ENCODE measurements at regions not wholly inside any gene's neighbourhood (a gene's known extent, or its start where the extent isn't known, plus 50 kb on each side); places are given as distances from the start of the nearest gene placed in this dataset.

DNA sequence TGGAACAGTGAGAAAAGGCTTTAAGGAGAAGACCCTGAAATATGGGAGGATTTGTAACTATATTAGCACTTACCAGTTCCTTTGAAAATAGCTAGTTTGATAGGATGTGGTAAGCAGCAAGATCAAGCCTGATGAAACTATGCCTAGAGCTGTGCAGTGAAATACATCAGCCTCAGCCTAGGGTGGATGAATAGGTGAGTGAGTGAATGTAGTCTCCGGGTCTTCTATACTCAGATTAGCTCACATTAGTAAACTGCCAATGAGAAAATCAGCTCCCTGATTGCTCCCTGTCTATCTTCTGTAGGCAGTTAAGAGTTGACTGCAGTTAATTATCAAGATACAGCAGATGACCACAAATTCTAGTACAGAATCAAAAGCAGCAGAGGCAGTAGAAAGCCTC, 89.6 kb downstream of the ELAPOR2 start:
- H3K27ac ChIP-seq (ENCODE audit: insufficient read length, low read depth, low read length) = no peak overlapping the region
- H2BK15ac ChIP-seq (ENCODE audit: low read depth, low read length) = no peak overlapping the region
- H2BK20ac ChIP-seq (ENCODE audit: low read depth, low read length, poor library complexity, severe bottlenecking) = no peak overlapping the region
- H3K4me1 ChIP-seq (ENCODE audit: insufficient read depth, low read length) = peaks cover 13% of the 10 kb centered on the region
- no peaks in the 10 kb centered on the region for H3K9me3 ChIP-seq (ENCODE audit: control insufficient read depth, low read depth, low read length)
- no peak overlapping the region for H3K23ac ChIP-seq (ENCODE audit: insufficient read length, low read depth, low read length)
- Mint-ChIP-seq H3K27me3 (ENCODE audit: low read depth) (no peaks in the 10 kb centered on the region), H3K9me3 (peaks cover 0 to 2% of the 10 kb centered on the region in 2 experiments; a peak in 1 of 5 replicates), H3K4me1 (peaks cover 56 to 60% of the 10 kb centered on the region in 2 experiments), H3K36me3 (ENCODE audit: insufficient read depth in 1 of 3, low read depth in 3 of 3) (peaks cover 5 to 10% (median 7%) of the 10 kb centered on the region in 3 experiments), H3K4me3 (no peak overlapping the region), H3K27ac (peak overlapping the region in 1 of 3 experiments; percentile 76; a peak in 1 of 7 replicates)
- no peak overlapping the region for H3K18ac ChIP-seq (ENCODE audit: insufficient read length, low read depth, low read length)
- H3K79me2 ChIP-seq (ENCODE audit: insufficient read depth, low read length) = peaks cover 3% of the 10 kb centered on the region; the same call in 1 of the 2 replicates
- TF ChIP-seq, protein P1, sequence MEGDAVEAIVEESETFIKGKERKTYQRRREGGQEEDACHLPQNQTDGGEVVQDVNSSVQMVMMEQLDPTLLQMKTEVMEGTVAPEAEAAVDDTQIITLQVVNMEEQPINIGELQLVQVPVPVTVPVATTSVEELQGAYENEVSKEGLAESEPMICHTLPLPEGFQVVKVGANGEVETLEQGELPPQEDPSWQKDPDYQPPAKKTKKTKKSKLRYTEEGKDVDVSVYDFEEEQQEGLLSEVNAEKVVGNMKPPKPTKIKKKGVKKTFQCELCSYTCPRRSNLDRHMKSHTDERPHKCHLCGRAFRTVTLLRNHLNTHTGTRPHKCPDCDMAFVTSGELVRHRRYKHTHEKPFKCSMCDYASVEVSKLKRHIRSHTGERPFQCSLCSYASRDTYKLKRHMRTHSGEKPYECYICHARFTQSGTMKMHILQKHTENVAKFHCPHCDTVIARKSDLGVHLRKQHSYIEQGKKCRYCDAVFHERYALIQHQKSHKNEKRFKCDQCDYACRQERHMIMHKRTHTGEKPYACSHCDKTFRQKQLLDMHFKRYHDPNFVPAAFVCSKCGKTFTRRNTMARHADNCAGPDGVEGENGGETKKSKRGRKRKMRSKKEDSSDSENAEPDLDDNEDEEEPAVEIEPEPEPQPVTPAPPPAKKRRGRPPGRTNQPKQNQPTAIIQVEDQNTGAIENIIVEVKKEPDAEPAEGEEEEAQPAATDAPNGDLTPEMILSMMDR (conservative IDR thresholded peaks at IDR 0.05) = no peak
- no peak overlapping the region for H2BK120ac ChIP-seq (ENCODE audit: low read depth, low read length, poor library complexity, severe bottlenecking)
- no peaks in the 10 kb centered on the region for H3K79me1 ChIP-seq (ENCODE audit: insufficient read depth, low read depth, low read length, poor library complexity, severe bottlenecking)
- H3K56ac ChIP-seq (ENCODE audit: insufficient read length, low read depth, low read length) = no peak overlapping the region
- H3T11ph ChIP-seq (ENCODE audit: low read length) = no peak overlapping the region
- WGBS (ENCODE audit: extremely low coverage, insufficient read length, low lambda C conversion rate) = no CpG with 5 or more reads among the region's 1 CpG
- no peaks in the 10 kb centered on the region for H3K27me3 ChIP-seq (ENCODE audit: insufficient read depth, low read length)
- H4K91ac ChIP-seq (ENCODE audit: insufficient read length, low read depth, low read length) = no peak overlapping the region
- no peak overlapping the region for H2BK12ac ChIP-seq (ENCODE audit: insufficient read length, low read depth, low read length)
- H3K9ac ChIP-seq (ENCODE audit: extremely low read depth, insufficient read length, low read length) = no peak overlapping the region
- H3K4ac ChIP-seq (ENCODE audit: low read depth, low read length) = no peak overlapping the region
- no peaks in the 10 kb centered on the region for H4K20me1 ChIP-seq (ENCODE audit: control insufficient read depth, insufficient read depth, insufficient read length)
- H3K23me2 ChIP-seq (ENCODE audit: insufficient read length, low read depth, low read length, poor library complexity, severe bottlenecking) = no peaks in the 10 kb centered on the region
- no peak overlapping the region for H4K8ac ChIP-seq (replicated peaks; ENCODE audit: insufficient read length, low read depth, low read length)
- no peak overlapping the region for H3K14ac ChIP-seq (ENCODE audit: insufficient read depth, low read length)
- no peak overlapping the region for H4K5ac ChIP-seq (ENCODE audit: insufficient read length, low read depth, low read length)
- H2BK5ac ChIP-seq (ENCODE audit: insufficient read length, low read length) = no peak overlapping the region
- H3K4me2 ChIP-seq (ENCODE audit: insufficient read depth, insufficient read length, low read length) = no peak overlapping the region
- no peak for DNase-seq
- no peak overlapping the region for H2AK5ac ChIP-seq (ENCODE audit: insufficient read length, low read length)
- no peak overlapping the region for H2AFZ ChIP-seq (ENCODE audit: low read length)

Data from H9 (cell line).